CD14-positive monocyte (primary cell): ENCODE measurements at regions not wholly inside any gene's neighbourhood (a gene's known extent, or its start where the extent isn't known, plus 50 kb on each side); places are given as distances from the start of the nearest gene placed in this dataset.

Source experiments
- DNase-seq, 3 donors: peaks; one replicate each; pipeline ENCODE4 v3.0.0-alpha.2; 2011 to 2022
- H2AFZ ChIP-seq: 2 replicates; pipeline ENCODE4 v1.6.0; 2012; ENCODE audit warnings: mild to moderate bottlenecking, low read depth, low read length, inconsistent platforms; ENCODE audit not compliant: insufficient read depth, poor library complexity, severe bottlenecking
- H3K27ac ChIP-seq, 2 donors: 1 replicate in 1 of 2; 2 replicates in 1 of 2; pipeline ENCODE4 v1.5.1; 2012 to 2013; ENCODE audit warnings: low read length in 2 of 2, control low read depth in 1 of 2, inconsistent platforms in 1 of 2, low read depth in 1 of 2, mild to moderate bottlenecking in 1 of 2
- H3K27me3 ChIP-seq, 2 donors: one replicate each; pipeline versions ENCODE4 v1.6.0 to v1.6.1; 2011 to 2013; ENCODE audit warnings: low read length in 2 of 2; ENCODE audit not compliant: control insufficient read depth in 2 of 2, insufficient read depth in 2 of 2
- H3K36me3 ChIP-seq, 2 donors: replicated peaks in 1 of 2; 1 replicate in 1 of 2; 2 replicates in 1 of 2; pipeline versions ENCODE4 v1.5.1 to v1.6.1; 2012 to 2013; ENCODE audit warnings: low read length in 2 of 2, control low read depth in 1 of 2, inconsistent platforms in 1 of 2, mild to moderate bottlenecking in 1 of 2; ENCODE audit not compliant: insufficient read depth in 2 of 2, control insufficient read depth in 1 of 2
- H3K4me1 ChIP-seq, 2 donors: 1 replicate in 1 of 2; 2 replicates in 1 of 2; pipeline versions ENCODE4 v1.5.1 to v1.6.1; 2012 to 2013; ENCODE audit warnings: low read length in 2 of 2, control low read depth in 1 of 2, inconsistent platforms in 1 of 2, mild to moderate bottlenecking in 1 of 2, moderate library complexity in 1 of 2; ENCODE audit not compliant: insufficient read depth in 2 of 2, control insufficient read depth in 1 of 2
- H3K4me2 ChIP-seq: replicated peaks from 2 replicates; pipeline ENCODE3; 2012; ENCODE audit warnings: low read length, moderate library complexity, mild to moderate bottlenecking; ENCODE audit not compliant: poor library complexity, severe bottlenecking; ENCODE audit errors: extremely low read depth
- H3K4me3 ChIP-seq, 3 experiments: fragments of 200-600 bp in 1 of 3; sonication (generic) in 1 of 3; replicated peaks in 1 of 3; 1 replicate in 2 of 3; 2 replicates in 1 of 3; pipeline ENCODE4 v1.5.1; 2011 to 2013; ENCODE audit warnings: low read length in 3 of 3, mild to moderate bottlenecking in 3 of 3, control low read depth in 2 of 3, low read depth in 2 of 3, inconsistent platforms in 1 of 3, moderate library complexity in 1 of 3
- H3K79me2 ChIP-seq: 2 replicates; pipeline ENCODE4 v1.6.0; 2012; ENCODE audit warnings: mild to moderate bottlenecking, control low read depth, inconsistent platforms, low read length, moderate library complexity; ENCODE audit not compliant: insufficient read depth
- H3K9ac ChIP-seq: 2 replicates; pipeline ENCODE4 v1.6.0; 2017; ENCODE audit warnings: low read length, mild to moderate bottlenecking; ENCODE audit not compliant: insufficient read depth, poor library complexity, severe bottlenecking
- H3K9me3 ChIP-seq, 2 donors: replicated peaks in 1 of 2; 1 replicate in 1 of 2; 2 replicates in 1 of 2; pipeline versions ENCODE4 v1.5.1 to v1.6.1; 2012 to 2013; ENCODE audit warnings: low read length in 2 of 2, control low read depth in 1 of 2; ENCODE audit not compliant: control insufficient read depth in 1 of 2, insufficient read depth in 1 of 2
- H4K20me1 ChIP-seq: 2 replicates; pipeline ENCODE4 v1.6.0; 2012; ENCODE audit warnings: mild to moderate bottlenecking, low read length, control low read depth, moderate library complexity; ENCODE audit not compliant: insufficient read depth
- H3K27ac Mint-ChIP-seq, 7 donors: one replicate each; pipeline ENCODE4 v1.8.0; 2020; ENCODE audit warnings: mild to moderate bottlenecking in 7 of 7, mixed read lengths in 7 of 7, moderate library complexity in 6 of 7, inconsistent platforms in 2 of 7
- H3K27me3 Mint-ChIP-seq, 3 donors: one replicate each; pipeline ENCODE4 v1.8.0; 2021 to 2022; ENCODE audit warnings: low read depth in 3 of 3, mild to moderate bottlenecking in 3 of 3, mixed read lengths in 3 of 3, moderate library complexity in 3 of 3, inconsistent platforms in 1 of 3
- H3K36me3 Mint-ChIP-seq, 2 donors: one replicate each; pipeline ENCODE4 v1.8.0; 2020; ENCODE audit warnings: mixed read lengths in 2 of 2, inconsistent platforms in 1 of 2, mild to moderate bottlenecking in 1 of 2
- H3K4me1 Mint-ChIP-seq: one replicate; pipeline ENCODE4 v1.8.0; 2020; ENCODE audit warnings: mild to moderate bottlenecking, mixed read lengths
- H3K4me3 Mint-ChIP-seq, 2 donors: one replicate each; pipeline ENCODE4 v1.8.0; 2020; ENCODE audit warnings: mild to moderate bottlenecking in 2 of 2, mixed read lengths in 2 of 2, moderate library complexity in 1 of 2
- H3K9me3 Mint-ChIP-seq, 7 donors: one replicate each; pipeline ENCODE4 v1.8.0; 2020 to 2022; ENCODE audit warnings: mixed read lengths in 7 of 7, mild to moderate bottlenecking in 6 of 7, moderate library complexity in 6 of 7, inconsistent platforms in 2 of 7
- CTCF ChIP-seq: fragments of 200-600 bp; IDR thresholded peaks from one replicate; pipeline ENCODE4 v1.8.0; 2022; ENCODE audit warnings: antibody characterized with exemption, mild to moderate bottlenecking
- WGBS: methylation state at CpG from one replicate; pipeline ENCODE4 v1.1.5; 2013; ENCODE audit warnings: missing lambda C conversion rate; ENCODE audit not compliant: insufficient coverage; 5-methylcytosine and 5-hydroxymethylcytosine counted together
- intact Hi-C, 2 donors: fragments of 100-400 bp; cut with micrococcal nuclease; formaldehyde crosslinking; loops; one replicate each; pipeline versions ENCODE4 v1.15.0 to v1.15.1; 2023

GRCh38 chr16:64196444-64196843 is 925.4 kb downstream of the CDH11 start:
- no CpG with 5 or more reads among the region's 1 CpG for WGBS

GRCh38 chr16:64185954-64186353 is 935.9 kb downstream of the CDH11 start:
- Mint-ChIP-seq H3K27me3 (peaks cover 0 to 2% (median 0%) of the 10 kb centered on the region in 3 donors), H3K4me3 (no peak overlapping the region), H3K36me3 (no peaks in the 10 kb centered on the region), H3K9me3 (peaks cover 0 to 2% (median 0%) of the 10 kb centered on the region in 7 donors), H3K4me1 (no peaks in the 10 kb centered on the region), H3K27ac (no peak overlapping the region)
- no peak overlapping the region for H3K4me3 ChIP-seq
- DNase-seq: no peak
- no peaks in the 10 kb centered on the region for H3K79me2 ChIP-seq
- H3K36me3 ChIP-seq: no peaks in the 10 kb centered on the region
- WGBS: no CpG with 5 or more reads among the region's 3 CpGs
- no peaks in the 10 kb centered on the region for H4K20me1 ChIP-seq
- intact Hi-C loops: no loop called here
- no peak overlapping the region for H3K9ac ChIP-seq
- no peaks in the 10 kb centered on the region for H3K27me3 ChIP-seq
- H3K9me3 ChIP-seq: no peaks in the 10 kb centered on the region
- H3K4me1 ChIP-seq: no peaks in the 10 kb centered on the region
- H2AFZ ChIP-seq: no peak overlapping the region
- no peak for TF ChIP-seq CTCF
- no peak overlapping the region for H3K4me2 ChIP-seq
- H3K27ac ChIP-seq: no peak overlapping the region

More at GRCh38 chr16:64196444-64196843, 925.4 kb downstream of the CDH11 start:
- H3K9me3 ChIP-seq: no peaks in the 10 kb centered on the region
- H3K4me3 Mint-ChIP-seq: no peak overlapping the region
- no peaks in the 10 kb centered on the region for H3K79me2 ChIP-seq
- H3K4me1 ChIP-seq: no peaks in the 10 kb centered on the region
- no peak overlapping the region for H3K4me2 ChIP-seq
- H4K20me1 ChIP-seq: no peaks in the 10 kb centered on the region
- H2AFZ ChIP-seq: no peak overlapping the region
- no peak overlapping the region for H3K27ac Mint-ChIP-seq
- H3K9ac ChIP-seq: no peak overlapping the region
- no peaks in the 10 kb centered on the region for H3K36me3 ChIP-seq
- intact Hi-C loops: no loop called here
- no peak overlapping the region for H3K4me3 ChIP-seq
- no peak for DNase-seq
- peaks cover 0 to 3% (median 0%) of the 10 kb centered on the region in 7 donors for H3K9me3 Mint-ChIP-seq
- TF ChIP-seq CTCF: no peak
- H3K27me3 ChIP-seq: no peaks in the 10 kb centered on the region
- H3K27me3 Mint-ChIP-seq: peaks cover 0 to 2% (median 2%) of the 10 kb centered on the region in 3 donors
- no peak overlapping the region for H3K27ac ChIP-seq
- no peaks in the 10 kb centered on the region for H3K4me1 Mint-ChIP-seq
- H3K36me3 Mint-ChIP-seq: no peaks in the 10 kb centered on the region
